Esophagus muscularis mucosa (tissue), 3 donors: ENCODE measurements at regions not wholly inside any gene's neighbourhood (a gene's known extent, or its start where the extent isn't known, plus 50 kb on each side); places are given as distances from the start of the nearest gene placed in this dataset.

Source experiments
- POLR2AphosphoS5 ChIP-seq, 2 donors: sonication (generic); formaldehyde crosslinking; IDR thresholded peaks; one replicate each; pipeline ENCODE4 v1.6.1; 2017; ENCODE audit warnings: antibody characterized with exemption in 2 of 2
- TF ChIP-seq, protein P1 (sequence below), 3 experiments: fragments of 200-600 bp in 2 of 3; fragments of 450-650 bp in 1 of 3; sonication (generic) in 2 of 3; IDR thresholded peaks; one replicate each; pipeline ENCODE4 v1.5.1; 2017 to 2019; ENCODE audit warnings: antibody characterized with exemption in 3 of 3, mild to moderate bottlenecking in 2 of 3, moderate library complexity in 1 of 3

DNA sequence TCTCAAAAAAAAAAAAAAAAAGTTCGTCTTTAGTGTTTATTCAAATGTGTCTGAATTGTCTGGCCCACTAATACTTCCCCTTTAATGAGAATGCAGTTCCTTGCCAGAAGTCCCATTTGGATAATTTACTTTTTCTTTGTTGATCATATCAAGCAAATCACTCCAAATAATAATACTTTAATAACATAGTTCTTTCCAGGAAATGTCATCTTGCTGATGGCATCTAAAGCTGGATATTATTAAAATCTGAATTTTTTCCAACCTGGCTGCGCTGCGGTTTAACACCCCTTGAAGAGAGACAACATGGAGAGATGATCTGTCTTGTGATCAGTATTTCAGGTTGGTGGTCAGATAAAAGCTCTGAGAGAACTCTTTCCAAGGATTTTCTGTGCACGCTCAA, 111.2 kb upstream of the CNKSR3 start:
- TF ChIP-seq, protein P1, sequence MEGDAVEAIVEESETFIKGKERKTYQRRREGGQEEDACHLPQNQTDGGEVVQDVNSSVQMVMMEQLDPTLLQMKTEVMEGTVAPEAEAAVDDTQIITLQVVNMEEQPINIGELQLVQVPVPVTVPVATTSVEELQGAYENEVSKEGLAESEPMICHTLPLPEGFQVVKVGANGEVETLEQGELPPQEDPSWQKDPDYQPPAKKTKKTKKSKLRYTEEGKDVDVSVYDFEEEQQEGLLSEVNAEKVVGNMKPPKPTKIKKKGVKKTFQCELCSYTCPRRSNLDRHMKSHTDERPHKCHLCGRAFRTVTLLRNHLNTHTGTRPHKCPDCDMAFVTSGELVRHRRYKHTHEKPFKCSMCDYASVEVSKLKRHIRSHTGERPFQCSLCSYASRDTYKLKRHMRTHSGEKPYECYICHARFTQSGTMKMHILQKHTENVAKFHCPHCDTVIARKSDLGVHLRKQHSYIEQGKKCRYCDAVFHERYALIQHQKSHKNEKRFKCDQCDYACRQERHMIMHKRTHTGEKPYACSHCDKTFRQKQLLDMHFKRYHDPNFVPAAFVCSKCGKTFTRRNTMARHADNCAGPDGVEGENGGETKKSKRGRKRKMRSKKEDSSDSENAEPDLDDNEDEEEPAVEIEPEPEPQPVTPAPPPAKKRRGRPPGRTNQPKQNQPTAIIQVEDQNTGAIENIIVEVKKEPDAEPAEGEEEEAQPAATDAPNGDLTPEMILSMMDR (IDR thresholded peaks at IDR 0.05) = no peak
- no peak for TF ChIP-seq POLR2AphosphoS5 (IDR thresholded peaks at IDR 0.05)
